ENCODE measurements at regions not wholly inside any gene's neighbourhood (a gene's known extent, or its start where the extent isn't known, plus 50 kb on each side); places are given as distances from the start of the nearest gene placed in this dataset.
A peak's percentile ranks its signal among the peaks of the same experiment; 100 is the strongest.

- peaks cover 6% of the 10 kb centered on the region for H3K4me1 ChIP-seq (ENCODE audit: insufficient read depth)
- H3K79me2 ChIP-seq = no peaks in the 10 kb centered on the region
- H2AFZ ChIP-seq = no peak overlapping the region
- TF ChIP-seq CTCF (IDR thresholded peaks at IDR 0.05; ENCODE audit: poor library complexity) (no peak), EZH2 (IDR thresholded peaks at IDR 0.05; ENCODE audit: borderline replicate concordance) (no peak), EZH2phosphoT487 (IDR thresholded peaks at IDR 0.05; ENCODE audit: low read depth, severe bottlenecking, unreplicated experiment) (no peak)
- no peak for DNase-seq (ENCODE audit: low spot score)
- no peaks in the 10 kb centered on the region for H3K9me3 ChIP-seq (ENCODE audit: low read depth)
- no peaks in the 10 kb centered on the region for H3K36me3 ChIP-seq (replicated peaks; ENCODE audit: insufficient read depth, low read depth)
- no peaks in the 10 kb centered on the region for H4K20me1 ChIP-seq (ENCODE audit: insufficient read depth, poor library complexity, severe bottlenecking)
- WGBS (ENCODE audit: low lambda C conversion rate, missing lambda C conversion rate) = 46% methylated on average over 4 of the region's 4 CpGs
- H3K9me2 ChIP-seq (replicated peaks; ENCODE audit: insufficient read depth) = no peaks in the 10 kb centered on the region
- H3K27me3 ChIP-seq = no peaks in the 10 kb centered on the region
- H3K4me3 ChIP-seq = no peak overlapping the region
- H3K27ac ChIP-seq = no peak overlapping the region
- H3K4me2 ChIP-seq = no peak overlapping the region
These were observed 338.2 kb upstream of the WWC1 start for GRCh38 chr5:167953151-167953798.

GRCh38 chr5:167961731-167962130, 329.7 kb upstream of the WWC1 start:
- H3K79me2 ChIP-seq = no peaks in the 10 kb centered on the region
- no peaks in the 10 kb centered on the region for H3K9me3 ChIP-seq (ENCODE audit: low read depth)
- H3K4me3 ChIP-seq = no peak overlapping the region
- H3K27me3 ChIP-seq = no peaks in the 10 kb centered on the region
- H3K27ac ChIP-seq = no peak overlapping the region
- H3K4me1 ChIP-seq (ENCODE audit: insufficient read depth) = no peaks in the 10 kb centered on the region
- no peak for DNase-seq (ENCODE audit: low spot score)
- no peaks in the 10 kb centered on the region for H3K36me3 ChIP-seq (replicated peaks; ENCODE audit: insufficient read depth, low read depth)
- no peaks in the 10 kb centered on the region for H4K20me1 ChIP-seq (ENCODE audit: insufficient read depth, poor library complexity, severe bottlenecking)
- TF ChIP-seq EZH2 (IDR thresholded peaks at IDR 0.05; ENCODE audit: borderline replicate concordance) (no peak), EZH2phosphoT487 (IDR thresholded peaks at IDR 0.05; ENCODE audit: low read depth, severe bottlenecking, unreplicated experiment) (no peak), CTCF (IDR thresholded peaks at IDR 0.05; ENCODE audit: poor library complexity) (no peak)
- no peak overlapping the region for H2AFZ ChIP-seq
- 72% methylated on average over 2 of the region's 2 CpGs for WGBS (ENCODE audit: low lambda C conversion rate, missing lambda C conversion rate)
- no peaks in the 10 kb centered on the region for H3K9me2 ChIP-seq (replicated peaks; ENCODE audit: insufficient read depth)
- H3K4me2 ChIP-seq = no peak overlapping the region

- 66% methylated on average over 3 of the region's 3 CpGs for WGBS (ENCODE audit: low lambda C conversion rate, missing lambda C conversion rate)
- DNase-seq (ENCODE audit: low spot score) = no peak
- Histone ChIP-seq H3K36me3 (replicated peaks; ENCODE audit: insufficient read depth, low read depth) (no peaks in the 10 kb centered on the region), H3K4me3 (no peak overlapping the region), H2AFZ (no peak overlapping the region), H3K9me3 (ENCODE audit: low read depth) (no peaks in the 10 kb centered on the region), H3K27ac (no peak overlapping the region), H3K9me2 (replicated peaks; ENCODE audit: insufficient read depth) (no peaks in the 10 kb centered on the region), H3K27me3 (no peaks in the 10 kb centered on the region), H3K79me2 (no peaks in the 10 kb centered on the region), H3K4me1 (ENCODE audit: insufficient read depth) (no peaks in the 10 kb centered on the region), H3K4me2 (no peak overlapping the region), H4K20me1 (ENCODE audit: insufficient read depth, poor library complexity, severe bottlenecking) (no peaks in the 10 kb centered on the region)
- peak; percentile 24 for TF ChIP-seq CTCF (IDR thresholded peaks at IDR 0.05; ENCODE audit: poor library complexity)
- TF ChIP-seq EZH2 (IDR thresholded peaks at IDR 0.05; ENCODE audit: borderline replicate concordance) = no peak
- no peak for TF ChIP-seq EZH2phosphoT487 (IDR thresholded peaks at IDR 0.05; ENCODE audit: low read depth, severe bottlenecking, unreplicated experiment)
These were observed 326.9 kb upstream of the WWC1 start for GRCh38 chr5:167964529-167964928.

Data from hepatocyte (in vitro differentiated cells).